Astrocyte (in vitro differentiated cells and primary cell): ENCODE measurements at regions not wholly inside any gene's neighbourhood (a gene's known extent, or its start where the extent isn't known, plus 50 kb on each side); places are given as distances from the start of the nearest gene placed in this dataset.

Experiments
- CTCF ChIP-seq: IDR thresholded peaks from 2 replicates; pipeline ENCODE4 v1.5.1; 2011; ENCODE audit warnings: low read depth, mild to moderate bottlenecking, inconsistent platforms, low read length, moderate library complexity; ENCODE audit not compliant: insufficient read depth
- EZH2 ChIP-seq: IDR thresholded peaks from 2 replicates; pipeline ENCODE4 v1.6.1; 2012; ENCODE audit warnings: mild to moderate bottlenecking, low read length, inconsistent platforms; ENCODE audit not compliant: insufficient read depth

GRCh38 chr9:93828331-93829097 is 126.6 kb downstream of the BARX1 start:
- TF ChIP-seq EZH2 (no peak), CTCF (no peak)
